ENCODE measurements at regions not wholly inside any gene's neighbourhood (a gene's known extent, or its start where the extent isn't known, plus 50 kb on each side); places are given as distances from the start of the nearest gene placed in this dataset.

DNA sequence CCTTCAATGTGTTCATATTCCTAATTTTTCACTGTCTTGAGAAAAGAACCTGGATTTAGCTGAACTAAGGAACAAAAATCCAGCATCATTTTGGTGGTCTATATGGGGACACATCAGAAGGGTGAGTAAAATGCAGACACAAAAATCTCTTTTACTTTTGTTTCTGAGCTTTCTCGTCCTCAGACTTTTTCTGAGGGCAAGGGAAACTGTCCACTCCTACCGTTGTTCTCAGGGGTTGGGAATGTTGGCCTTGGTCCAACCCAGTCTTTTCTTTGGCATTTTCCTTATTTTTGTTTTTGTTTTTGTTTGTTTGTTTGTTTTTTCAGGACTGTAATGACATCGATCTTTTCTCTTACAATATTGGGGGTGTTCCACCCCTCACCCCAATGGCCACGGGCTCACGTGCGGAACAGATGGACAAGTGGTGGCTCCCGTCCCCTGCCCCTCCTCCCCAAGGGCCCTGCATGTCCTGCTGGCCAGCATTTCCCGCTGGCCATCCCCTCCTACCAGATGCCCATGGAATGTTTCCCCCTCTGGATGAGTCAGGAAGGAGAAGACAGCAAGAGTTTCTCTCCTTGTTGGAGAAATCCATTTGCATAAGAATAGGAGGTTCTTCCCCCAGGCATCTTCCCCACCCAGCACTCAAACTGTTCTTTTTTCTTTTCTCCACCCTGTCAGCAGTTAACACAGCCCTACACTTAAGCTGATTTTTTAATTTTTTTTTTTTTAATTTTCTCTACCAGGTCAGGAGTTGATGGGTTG, 305.4 kb upstream of the NDST4 start:
- no peak for DNase-seq

DNA sequence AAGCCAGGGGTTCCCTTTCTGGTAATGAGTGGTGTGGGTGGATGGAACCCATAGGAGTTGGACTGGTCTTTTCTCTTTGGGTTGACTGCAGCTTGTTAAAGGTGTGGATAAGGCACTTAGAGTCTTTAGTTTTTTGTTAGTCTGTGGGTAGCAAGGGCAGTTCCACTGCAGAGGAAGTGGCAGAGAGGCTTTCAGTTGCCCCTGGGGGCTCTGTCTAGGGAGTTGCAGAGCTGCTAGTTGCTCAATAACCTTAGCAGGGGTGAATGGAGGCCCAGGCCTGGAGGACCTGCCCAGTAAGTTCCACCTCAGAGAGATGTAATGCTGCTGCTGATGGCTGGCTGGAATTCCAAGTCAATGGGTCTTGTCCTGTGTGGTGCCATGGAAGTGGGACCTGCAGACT, 282.6 kb upstream of the NDST4 start:
- no peak for DNase-seq

DNA sequence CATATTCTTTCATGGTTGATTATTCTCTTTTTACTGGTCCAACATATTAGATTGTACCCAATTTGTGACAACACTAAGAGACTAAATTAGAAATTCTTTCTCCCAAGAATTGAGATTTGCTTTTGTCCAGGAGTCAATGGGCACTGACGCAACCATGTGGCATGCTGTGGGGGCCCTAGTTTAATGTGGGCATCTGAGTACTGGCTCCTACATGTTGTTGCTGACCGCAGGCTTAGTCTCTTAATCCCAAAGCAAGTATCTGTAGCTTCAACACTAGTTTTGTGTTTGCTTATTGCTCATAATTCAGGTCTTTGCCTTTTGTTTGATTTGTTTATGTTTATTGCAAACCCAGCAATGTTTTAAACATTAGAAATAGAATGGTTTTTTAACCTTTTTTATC, 263.4 kb upstream of the NDST4 start:
- no peak for DNase-seq

DNA sequence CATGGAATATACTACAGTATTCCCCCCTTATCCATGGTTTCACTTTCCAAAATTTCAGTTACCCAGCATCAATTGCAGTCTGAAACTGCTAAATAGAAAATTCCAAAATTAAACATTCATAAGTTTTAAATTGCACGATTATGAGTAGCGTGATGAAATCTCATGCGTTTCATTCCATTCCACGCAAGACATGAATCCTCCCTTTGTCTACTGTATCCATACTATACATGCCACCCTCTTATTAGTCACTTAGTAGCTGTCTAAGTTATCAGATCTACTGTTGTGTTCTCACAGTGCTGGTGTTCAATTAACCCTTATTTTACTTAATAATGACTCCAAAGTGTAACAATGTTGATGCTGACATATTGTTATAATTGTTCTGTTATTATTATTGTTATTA, 261.2 kb upstream of the NDST4 start:
- no peak for DNase-seq

DNA sequence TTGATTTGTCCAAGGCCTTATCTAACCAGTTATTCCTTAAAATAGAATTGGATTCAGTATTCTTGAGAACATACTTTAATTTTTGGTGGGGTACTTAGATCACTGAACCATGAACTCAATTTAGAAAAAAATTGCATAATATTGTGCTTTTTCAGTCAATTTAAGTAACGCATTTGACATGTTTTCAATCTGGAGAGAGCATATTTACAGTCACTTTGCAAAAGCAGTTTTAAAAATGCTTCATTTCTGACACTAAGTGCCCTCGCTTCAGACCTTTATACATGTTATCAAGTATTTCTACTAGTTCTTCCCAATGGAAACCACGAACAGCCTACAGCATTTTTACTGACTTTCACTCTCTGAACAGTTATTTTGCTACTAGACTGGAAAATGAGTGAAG, 257.1 kb upstream of the NDST4 start:
- no peak for DNase-seq

DNA sequence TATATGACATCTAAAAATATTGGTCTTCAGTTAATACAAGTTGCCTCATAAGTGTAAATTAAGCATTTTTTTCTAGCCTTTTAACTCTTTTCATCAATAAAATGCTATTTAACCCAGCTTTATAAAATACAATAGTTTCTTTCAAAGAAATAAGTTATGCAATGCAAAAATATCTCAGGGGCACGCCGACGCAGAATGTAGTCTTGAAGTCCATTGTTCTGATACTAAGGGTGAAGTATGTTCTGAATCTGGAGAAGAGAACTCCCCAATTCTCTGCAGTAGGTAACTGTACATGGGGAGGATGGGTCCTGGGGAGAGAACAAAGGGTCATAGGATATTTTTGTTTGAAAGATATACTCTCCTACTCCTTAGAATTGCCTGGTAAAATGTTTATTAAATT, 256.6 kb upstream of the NDST4 start:
- DNase-seq: no peak

DNA sequence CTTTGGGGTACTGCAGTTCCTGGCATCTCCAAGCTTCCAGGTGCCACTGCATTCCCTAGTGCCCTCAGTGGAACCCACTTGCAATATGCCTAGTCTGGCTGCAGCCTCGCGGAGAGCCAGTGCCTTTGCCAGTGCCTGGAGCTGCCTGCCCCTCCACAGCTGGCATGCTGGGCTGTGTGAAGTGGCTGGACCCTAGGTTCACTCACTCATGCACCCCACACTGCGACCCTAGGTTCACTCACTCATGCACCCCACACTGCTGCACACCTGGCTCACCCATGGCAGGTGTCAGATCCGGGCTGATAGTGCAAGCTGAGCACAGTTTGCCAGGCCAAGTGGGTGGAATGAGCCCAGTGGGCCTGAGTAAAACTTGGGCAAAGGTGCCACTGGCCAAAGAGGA, 253.0 kb upstream of the NDST4 start:
- no peak for DNase-seq

DNA sequence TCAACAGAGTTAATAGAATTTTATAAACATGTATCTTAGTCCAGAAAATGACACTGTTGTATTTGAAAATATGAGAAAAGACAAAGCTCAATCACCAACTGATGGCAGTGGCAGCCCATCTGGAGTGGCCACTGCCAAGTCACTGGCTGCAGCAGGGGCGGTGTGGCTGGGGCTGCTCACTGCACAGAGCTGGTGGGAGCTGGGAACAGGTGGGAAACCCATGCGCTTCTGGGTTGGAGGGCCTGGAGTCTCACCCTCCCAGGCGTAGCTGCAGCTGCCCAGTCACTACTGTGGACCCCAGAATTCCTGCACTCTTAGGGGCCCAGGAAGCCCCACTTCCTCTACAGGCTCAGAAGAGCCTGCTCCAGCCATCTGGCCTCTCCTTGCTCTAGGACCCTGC, 251.8 kb upstream of the NDST4 start:
- no peak for DNase-seq

DNA sequence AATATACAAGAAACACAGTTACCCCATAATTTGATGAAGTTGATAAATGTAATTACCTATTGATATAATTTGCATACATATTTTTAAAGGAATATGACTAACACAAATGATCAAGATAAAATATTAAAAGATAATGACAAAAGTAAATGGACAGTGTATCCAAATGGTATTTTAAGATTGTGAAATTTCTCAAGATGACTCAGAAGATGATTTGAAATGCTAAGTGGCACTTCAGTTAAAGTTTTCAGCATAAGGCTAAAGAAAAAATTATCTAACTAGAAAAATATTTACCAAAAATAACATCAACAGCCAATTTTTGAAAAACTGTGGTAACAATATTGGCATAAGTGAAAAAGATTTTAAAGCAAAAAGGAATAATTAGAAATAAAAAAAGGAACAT, 248.4 kb upstream of the NDST4 start:
- DNase-seq: no peak

DNA sequence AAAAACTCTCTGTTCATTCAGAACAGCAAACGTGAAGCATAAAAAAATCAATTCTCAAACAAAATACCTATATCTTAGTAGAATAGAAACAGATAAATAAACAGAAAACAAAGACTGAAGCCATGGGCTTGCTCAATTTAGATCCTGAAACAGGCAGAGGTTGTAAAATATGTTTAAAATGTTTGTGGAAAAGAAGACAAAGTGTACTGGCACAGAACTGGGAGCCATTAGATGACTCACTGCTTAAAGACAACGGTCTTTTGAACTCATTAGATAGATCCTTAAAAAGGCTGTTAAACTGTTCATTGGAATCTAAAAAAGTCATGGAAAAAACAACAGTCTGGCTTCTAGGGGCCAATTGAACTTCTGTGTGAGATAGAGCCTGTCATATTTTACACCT, 247.0 kb upstream of the NDST4 start:
- DNase-seq: no peak

DNA sequence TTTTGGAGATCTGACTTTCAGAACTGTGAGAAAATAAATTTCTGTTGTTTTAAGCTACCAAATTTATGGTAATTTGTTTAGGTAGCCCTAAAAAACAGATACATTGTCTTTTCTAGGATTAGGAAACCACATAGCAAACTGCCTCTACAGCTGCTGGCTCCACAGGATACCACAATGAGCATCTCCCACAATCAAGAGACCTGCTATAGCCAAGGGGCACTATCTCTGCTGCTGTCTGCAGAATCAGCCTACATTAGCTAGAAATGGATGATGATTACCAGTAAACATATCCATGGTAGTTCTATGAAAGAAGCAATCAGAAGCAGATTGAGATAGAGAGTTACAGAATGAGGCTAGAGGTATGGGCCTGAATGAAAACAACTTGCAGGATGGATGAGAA, 244.4 kb upstream of the NDST4 start:
- no peak for DNase-seq

DNA sequence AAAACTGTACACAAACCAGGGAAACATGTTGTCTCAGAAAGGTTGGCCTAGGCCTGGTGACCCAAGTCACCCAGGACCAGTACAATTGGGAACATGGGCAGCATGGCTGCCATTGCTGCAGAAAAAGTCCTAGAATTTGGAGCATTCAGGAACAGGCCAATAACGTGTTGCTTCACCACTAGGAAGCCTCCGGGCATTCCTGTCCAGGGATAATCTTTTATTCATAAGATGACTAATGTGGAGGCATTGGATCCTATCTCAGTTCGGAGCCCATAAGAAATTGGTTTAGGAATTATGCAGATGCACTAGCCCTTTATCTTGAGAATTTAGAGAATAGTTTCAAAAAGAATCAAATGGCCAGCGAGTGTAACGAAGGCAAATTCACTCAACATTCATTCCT, 242.8 kb upstream of the NDST4 start:
- DNase-seq: no peak

DNA sequence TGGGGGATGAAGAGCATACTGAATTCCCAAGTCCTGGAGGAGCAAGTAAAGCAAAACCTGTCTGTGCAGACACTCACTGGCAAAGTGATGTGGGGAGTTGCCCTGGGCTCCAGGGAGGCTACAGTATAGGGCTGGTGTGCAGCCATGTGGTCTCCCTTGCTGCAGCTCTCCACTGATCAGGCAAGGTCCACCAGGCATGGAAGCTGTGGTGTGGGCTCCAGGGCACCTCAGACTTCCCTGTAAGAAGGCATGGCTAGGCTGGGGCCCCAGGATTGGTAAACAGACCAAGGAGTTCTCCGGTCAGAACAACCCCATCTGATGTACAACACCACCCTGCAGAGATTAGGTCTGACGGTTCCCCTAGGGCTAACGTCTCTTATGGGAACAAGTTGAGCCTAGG, 241.9 kb upstream of the NDST4 start:
- DNase-seq: no peak

DNA sequence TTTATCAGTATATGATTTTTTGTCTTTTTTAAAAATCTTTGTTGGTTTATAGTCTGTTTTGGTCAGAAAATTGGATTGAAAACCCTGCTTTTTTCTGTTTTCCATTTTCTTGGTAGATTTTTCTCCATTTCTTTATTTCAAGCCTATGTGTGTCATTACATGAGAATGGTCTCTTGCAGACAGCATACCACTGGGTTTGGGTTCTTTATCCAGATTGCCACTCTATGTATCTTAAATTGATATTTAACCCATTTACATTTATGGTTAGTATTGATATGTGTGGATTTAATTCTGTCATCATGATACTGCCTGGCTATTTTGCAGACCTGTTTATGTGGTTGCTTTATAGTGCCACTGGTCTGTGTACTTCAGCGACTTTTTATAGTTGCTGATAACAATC, 239.9 kb upstream of the NDST4 start:
- no peak for DNase-seq

DNA sequence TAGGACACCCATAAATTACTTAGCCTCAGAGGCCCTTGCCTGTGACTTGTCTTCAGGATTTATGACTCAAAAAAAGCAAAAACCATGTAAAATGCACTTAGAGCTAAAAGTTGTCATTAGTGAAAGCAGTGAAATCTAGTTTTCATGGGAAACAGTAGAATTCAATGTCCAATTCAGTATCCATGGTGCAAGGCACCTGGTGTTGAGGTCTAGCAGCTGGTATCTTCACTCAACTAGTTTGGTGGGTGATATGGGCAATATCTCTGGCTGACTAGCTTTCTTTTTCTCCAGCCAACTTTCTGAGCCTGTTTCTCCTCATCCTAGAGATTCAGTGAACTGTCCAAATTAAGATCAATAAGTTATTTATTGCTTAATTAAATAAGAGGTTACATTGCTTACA, 229.8 kb upstream of the NDST4 start:
- DNase-seq: no peak

DNA sequence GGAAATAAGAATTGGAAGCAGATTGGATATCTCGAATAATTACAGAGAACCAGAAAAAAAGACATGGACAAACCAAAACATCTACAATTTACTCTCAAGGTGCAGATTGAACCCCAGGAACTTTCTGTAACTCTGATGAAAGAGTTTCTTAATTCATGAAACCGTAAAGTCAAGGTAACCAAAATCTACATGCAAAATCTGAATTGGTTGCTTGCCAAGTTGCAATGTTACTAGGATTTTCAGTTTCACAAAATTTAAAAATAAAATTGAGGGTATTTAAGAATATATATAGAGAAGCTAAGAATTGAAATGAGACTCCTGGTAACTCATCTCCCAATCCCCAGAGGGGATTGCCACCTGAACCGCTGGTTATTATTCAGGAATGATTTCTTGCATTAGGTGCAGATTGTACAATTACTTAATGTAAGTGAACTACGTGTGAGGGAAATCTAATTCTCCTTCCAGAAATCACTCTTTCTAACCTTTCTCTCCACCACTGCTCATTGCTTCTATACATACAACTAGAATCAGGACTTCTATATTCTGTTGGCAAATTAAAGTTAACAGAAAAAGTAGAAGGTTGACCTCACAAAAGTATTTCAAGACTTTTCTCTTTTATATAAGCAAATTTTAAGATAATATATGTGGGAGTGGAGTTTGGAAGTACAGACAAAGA, 221.5 kb upstream of the NDST4 start:
- DNase-seq: no peak

DNA sequence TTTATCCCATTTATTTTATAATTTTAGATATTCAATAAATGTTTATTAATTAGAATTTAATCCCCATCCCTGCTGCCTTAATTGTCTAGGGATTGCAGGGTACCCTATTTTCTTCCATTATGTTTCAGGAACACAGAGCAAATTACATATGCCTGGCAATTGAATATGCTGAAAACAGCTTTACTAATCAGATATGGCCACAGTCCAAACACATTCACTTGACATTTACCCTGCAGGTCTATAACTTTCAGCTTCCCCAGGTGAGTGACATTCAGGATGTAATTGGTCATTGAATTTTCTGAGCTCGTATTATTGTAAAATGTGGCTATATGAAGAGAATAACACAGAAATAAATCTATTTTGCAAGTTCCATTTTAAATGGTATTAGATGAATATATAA, 218.7 kb upstream of the NDST4 start:
- no peak for DNase-seq

DNA sequence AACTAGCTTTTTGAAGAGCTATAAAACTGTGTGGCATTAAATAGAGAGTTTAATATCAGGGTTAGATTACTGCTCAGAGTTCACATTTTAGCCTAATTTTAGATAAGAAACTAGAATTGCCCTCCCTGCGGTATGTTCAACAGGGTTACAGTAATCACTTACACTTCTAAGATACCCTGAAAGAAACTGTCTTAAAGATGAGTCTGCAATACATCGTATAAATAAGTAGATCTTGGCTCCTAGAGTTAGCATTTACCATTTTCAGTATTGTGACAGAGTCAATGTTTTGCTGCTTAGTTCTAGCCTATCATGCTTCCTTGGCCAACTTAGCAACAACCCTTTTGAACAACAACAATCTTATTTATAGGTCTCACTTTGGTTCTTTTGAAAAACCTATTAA, 217.8 kb upstream of the NDST4 start:
- DNase-seq: no peak

DNA sequence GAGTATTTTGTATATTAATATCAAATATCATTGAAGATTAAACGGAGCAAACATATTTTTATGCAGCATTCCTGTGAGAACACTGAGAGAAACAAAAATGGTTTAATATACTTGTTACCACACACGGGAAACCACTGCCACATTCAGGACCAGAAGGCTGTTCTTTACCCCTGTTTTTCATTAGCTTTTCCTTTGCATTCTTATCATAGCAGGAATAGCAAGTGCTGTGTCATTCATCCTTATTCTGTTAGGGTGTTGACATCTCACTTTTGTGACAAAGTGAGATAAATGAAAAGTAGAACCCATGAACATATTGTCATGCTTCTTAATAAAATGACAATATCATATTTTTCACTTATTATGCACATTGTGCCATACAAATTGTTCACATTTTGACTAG, 212.4 kb upstream of the NDST4 start:
- no peak for DNase-seq

DNA sequence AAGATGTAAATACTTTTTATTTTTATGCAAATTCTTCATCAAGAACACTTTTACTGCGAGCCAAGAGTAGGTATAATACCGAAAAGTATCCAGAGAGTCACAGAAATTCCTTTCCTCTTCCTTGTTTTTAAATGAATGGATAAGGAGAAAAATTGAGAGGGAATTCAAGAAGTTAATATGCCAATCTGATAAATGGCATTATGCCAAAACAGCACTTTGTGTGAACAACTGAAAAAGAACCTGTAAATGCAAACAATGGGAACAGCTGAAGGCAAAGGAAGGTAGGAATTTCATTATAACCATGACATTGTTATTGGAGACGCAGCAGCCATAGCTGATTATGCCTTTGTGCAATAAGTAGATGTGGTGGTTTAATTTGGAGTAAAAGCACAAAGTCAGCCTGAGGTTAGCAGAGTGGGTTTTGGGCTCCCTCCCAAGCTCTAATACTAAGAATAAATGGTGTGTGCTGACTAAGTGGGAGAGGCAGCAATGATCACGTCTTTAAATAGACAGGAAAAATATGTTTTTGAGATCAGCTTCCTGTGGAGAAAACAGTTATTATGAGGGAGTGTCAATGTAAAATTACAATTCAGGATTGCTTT, 209.8 kb upstream of the NDST4 start:
- DNase-seq: no peak

DNA sequence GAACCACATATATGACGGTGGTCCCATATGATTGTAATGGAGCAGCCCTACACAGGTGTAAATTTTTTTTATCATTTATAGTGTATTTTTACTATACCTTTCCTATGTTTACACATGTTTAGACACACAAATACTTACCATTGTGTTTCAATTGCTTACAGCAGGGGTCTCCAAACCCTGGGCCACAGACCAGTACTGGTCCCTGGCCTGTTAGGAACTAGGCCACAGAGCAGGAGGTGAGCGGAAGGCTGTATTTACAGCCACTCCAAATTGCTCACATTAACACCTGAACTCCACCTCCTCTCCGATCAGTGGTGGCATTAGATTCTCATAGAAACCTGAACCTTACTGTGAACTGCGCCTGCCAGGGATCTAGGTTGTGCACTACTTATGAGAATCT, 201.8 kb upstream of the NDST4 start:
- DNase-seq: no peak

DNA sequence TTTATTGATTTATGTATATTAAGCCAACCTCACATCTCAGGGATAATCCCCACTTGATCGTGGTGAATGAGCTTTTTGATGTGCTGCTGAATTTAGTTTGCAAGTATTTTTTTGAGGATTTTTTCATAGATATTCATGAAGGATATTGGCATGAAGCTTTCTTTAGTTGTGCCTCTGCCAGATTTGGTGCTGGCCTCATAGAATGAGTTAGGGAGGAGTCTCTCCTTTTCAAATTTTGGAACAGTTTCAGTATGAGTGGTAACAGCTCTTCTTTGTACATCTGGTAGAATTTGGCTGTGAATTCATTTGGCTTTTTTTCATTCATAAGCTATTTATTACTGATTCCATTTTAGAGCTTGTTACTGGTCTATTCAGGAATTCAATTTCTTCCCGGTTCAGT, 197.2 kb upstream of the NDST4 start:
- DNase-seq: no peak

DNA sequence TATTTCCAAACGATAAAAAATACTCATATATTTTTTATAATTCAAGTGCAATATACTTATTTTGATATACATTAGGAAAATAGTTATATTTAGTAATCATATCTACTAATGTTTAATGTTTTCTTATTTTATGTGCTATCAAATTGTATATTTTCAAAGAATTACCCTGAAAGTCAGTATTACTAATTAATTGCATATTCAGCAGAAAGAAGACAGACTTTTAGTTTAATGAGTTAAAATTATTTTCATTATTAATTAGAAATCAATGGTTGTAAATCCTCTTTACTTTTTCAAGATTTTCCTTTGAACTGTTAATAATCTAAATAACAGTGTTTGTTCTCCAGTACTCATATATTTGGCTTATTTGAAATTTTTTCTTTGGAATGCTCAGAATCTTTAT, 181.3 kb upstream of the NDST4 start:
- no peak for DNase-seq

DNA sequence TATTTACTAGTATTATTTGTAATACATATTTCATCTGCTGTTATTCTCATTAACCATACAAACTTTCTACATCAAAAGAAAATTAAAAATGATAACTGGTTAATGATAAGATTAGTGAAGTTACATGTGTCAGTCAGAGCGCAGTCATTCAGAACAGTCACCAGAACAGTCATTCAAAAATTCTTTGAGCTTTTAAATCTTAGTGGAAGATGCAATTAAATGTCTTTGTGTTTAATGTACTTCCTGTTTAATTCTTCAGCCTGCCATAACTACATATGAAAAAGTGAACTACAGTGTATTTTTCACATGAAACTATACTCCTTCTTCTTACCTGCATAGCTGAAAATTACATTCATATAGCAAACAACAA, 179.7 kb upstream of the NDST4 start:
- no peak for DNase-seq
